CD14-positive monocyte (primary cell): ENCODE measurements at regions not wholly inside any gene's neighbourhood (a gene's known extent, or its start where the extent isn't known, plus 50 kb on each side); places are given as distances from the start of the nearest gene placed in this dataset.

ENCODE experiments used
- DNase-seq, 3 donors: peaks; one replicate each; pipeline ENCODE4 v3.0.0-alpha.2; 2011 to 2022
- H2AFZ ChIP-seq: 2 replicates; pipeline ENCODE4 v1.6.0; 2012; ENCODE audit warnings: mild to moderate bottlenecking, low read depth, low read length, inconsistent platforms; ENCODE audit not compliant: insufficient read depth, poor library complexity, severe bottlenecking
- H3K27ac ChIP-seq, 2 donors: 1 replicate in 1 of 2; 2 replicates in 1 of 2; pipeline ENCODE4 v1.5.1; 2012 to 2013; ENCODE audit warnings: low read length in 2 of 2, control low read depth in 1 of 2, inconsistent platforms in 1 of 2, low read depth in 1 of 2, mild to moderate bottlenecking in 1 of 2
- H3K27me3 ChIP-seq, 2 donors: one replicate each; pipeline versions ENCODE4 v1.6.0 to v1.6.1; 2011 to 2013; ENCODE audit warnings: low read length in 2 of 2; ENCODE audit not compliant: control insufficient read depth in 2 of 2, insufficient read depth in 2 of 2
- H3K36me3 ChIP-seq, 2 donors: replicated peaks in 1 of 2; 1 replicate in 1 of 2; 2 replicates in 1 of 2; pipeline versions ENCODE4 v1.5.1 to v1.6.1; 2012 to 2013; ENCODE audit warnings: low read length in 2 of 2, control low read depth in 1 of 2, inconsistent platforms in 1 of 2, mild to moderate bottlenecking in 1 of 2; ENCODE audit not compliant: insufficient read depth in 2 of 2, control insufficient read depth in 1 of 2
- H3K4me1 ChIP-seq, 2 donors: 1 replicate in 1 of 2; 2 replicates in 1 of 2; pipeline versions ENCODE4 v1.5.1 to v1.6.1; 2012 to 2013; ENCODE audit warnings: low read length in 2 of 2, control low read depth in 1 of 2, inconsistent platforms in 1 of 2, mild to moderate bottlenecking in 1 of 2, moderate library complexity in 1 of 2; ENCODE audit not compliant: insufficient read depth in 2 of 2, control insufficient read depth in 1 of 2
- H3K4me2 ChIP-seq: replicated peaks from 2 replicates; pipeline ENCODE3; 2012; ENCODE audit warnings: low read length, moderate library complexity, mild to moderate bottlenecking; ENCODE audit not compliant: poor library complexity, severe bottlenecking; ENCODE audit errors: extremely low read depth
- H3K4me3 ChIP-seq, 3 experiments: fragments of 200-600 bp in 1 of 3; sonication (generic) in 1 of 3; replicated peaks in 1 of 3; 1 replicate in 2 of 3; 2 replicates in 1 of 3; pipeline ENCODE4 v1.5.1; 2011 to 2013; ENCODE audit warnings: low read length in 3 of 3, mild to moderate bottlenecking in 3 of 3, control low read depth in 2 of 3, low read depth in 2 of 3, inconsistent platforms in 1 of 3, moderate library complexity in 1 of 3
- H3K79me2 ChIP-seq: 2 replicates; pipeline ENCODE4 v1.6.0; 2012; ENCODE audit warnings: mild to moderate bottlenecking, control low read depth, inconsistent platforms, low read length, moderate library complexity; ENCODE audit not compliant: insufficient read depth
- H3K9ac ChIP-seq: 2 replicates; pipeline ENCODE4 v1.6.0; 2017; ENCODE audit warnings: low read length, mild to moderate bottlenecking; ENCODE audit not compliant: insufficient read depth, poor library complexity, severe bottlenecking
- H3K9me3 ChIP-seq, 2 donors: replicated peaks in 1 of 2; 1 replicate in 1 of 2; 2 replicates in 1 of 2; pipeline versions ENCODE4 v1.5.1 to v1.6.1; 2012 to 2013; ENCODE audit warnings: low read length in 2 of 2, control low read depth in 1 of 2; ENCODE audit not compliant: control insufficient read depth in 1 of 2, insufficient read depth in 1 of 2
- H4K20me1 ChIP-seq: 2 replicates; pipeline ENCODE4 v1.6.0; 2012; ENCODE audit warnings: mild to moderate bottlenecking, low read length, control low read depth, moderate library complexity; ENCODE audit not compliant: insufficient read depth
- H3K27ac Mint-ChIP-seq, 7 donors: one replicate each; pipeline ENCODE4 v1.8.0; 2020; ENCODE audit warnings: mild to moderate bottlenecking in 7 of 7, mixed read lengths in 7 of 7, moderate library complexity in 6 of 7, inconsistent platforms in 2 of 7
- H3K27me3 Mint-ChIP-seq, 3 donors: one replicate each; pipeline ENCODE4 v1.8.0; 2021 to 2022; ENCODE audit warnings: low read depth in 3 of 3, mild to moderate bottlenecking in 3 of 3, mixed read lengths in 3 of 3, moderate library complexity in 3 of 3, inconsistent platforms in 1 of 3
- H3K36me3 Mint-ChIP-seq, 2 donors: one replicate each; pipeline ENCODE4 v1.8.0; 2020; ENCODE audit warnings: mixed read lengths in 2 of 2, inconsistent platforms in 1 of 2, mild to moderate bottlenecking in 1 of 2
- H3K4me1 Mint-ChIP-seq: one replicate; pipeline ENCODE4 v1.8.0; 2020; ENCODE audit warnings: mild to moderate bottlenecking, mixed read lengths
- H3K4me3 Mint-ChIP-seq, 2 donors: one replicate each; pipeline ENCODE4 v1.8.0; 2020; ENCODE audit warnings: mild to moderate bottlenecking in 2 of 2, mixed read lengths in 2 of 2, moderate library complexity in 1 of 2
- H3K9me3 Mint-ChIP-seq, 7 donors: one replicate each; pipeline ENCODE4 v1.8.0; 2020 to 2022; ENCODE audit warnings: mixed read lengths in 7 of 7, mild to moderate bottlenecking in 6 of 7, moderate library complexity in 6 of 7, inconsistent platforms in 2 of 7
- CTCF ChIP-seq: fragments of 200-600 bp; IDR thresholded peaks from one replicate; pipeline ENCODE4 v1.8.0; 2022; ENCODE audit warnings: antibody characterized with exemption, mild to moderate bottlenecking
- WGBS: methylation state at CpG from one replicate; pipeline ENCODE4 v1.1.5; 2013; ENCODE audit warnings: missing lambda C conversion rate; ENCODE audit not compliant: insufficient coverage; 5-methylcytosine and 5-hydroxymethylcytosine counted together
- intact Hi-C, 2 donors: fragments of 100-400 bp; cut with micrococcal nuclease; formaldehyde crosslinking; loops; one replicate each; pipeline versions ENCODE4 v1.15.0 to v1.15.1; 2023

GRCh38 chr10:23824822-23825221 is 384.1 kb upstream of the KIAA1217 start:
- no peaks in the 10 kb centered on the region for H3K36me3 Mint-ChIP-seq
- no peak for DNase-seq
- 100% methylated on average over 1 of the region's 4 CpGs for WGBS
- no peak overlapping the region for H3K27ac Mint-ChIP-seq
- H3K36me3 ChIP-seq = no peaks in the 10 kb centered on the region
- no peaks in the 10 kb centered on the region for H3K79me2 ChIP-seq
- no peak for TF ChIP-seq CTCF
- H3K27me3 ChIP-seq = no peaks in the 10 kb centered on the region
- intact Hi-C loops = no loop called here
- no peak overlapping the region for H3K9ac ChIP-seq
- H3K4me3 Mint-ChIP-seq = no peak overlapping the region
- no peak overlapping the region for H3K4me2 ChIP-seq
- H3K4me1 ChIP-seq = no peaks in the 10 kb centered on the region
- no peak overlapping the region for H3K4me3 ChIP-seq
- peaks cover 0 to 3% (median 3%) of the 10 kb centered on the region in 3 donors for H3K27me3 Mint-ChIP-seq
- H3K9me3 ChIP-seq = no peaks in the 10 kb centered on the region
- H3K27ac ChIP-seq = no peak overlapping the region
- H2AFZ ChIP-seq = no peak overlapping the region
- no peaks in the 10 kb centered on the region for H4K20me1 ChIP-seq
- H3K9me3 Mint-ChIP-seq = peaks cover 0 to 2% (median 0%) of the 10 kb centered on the region in 7 donors
- no peaks in the 10 kb centered on the region for H3K4me1 Mint-ChIP-seq

- Histone ChIP-seq H3K4me1 (no peaks in the 10 kb centered on the region), H3K79me2 (no peaks in the 10 kb centered on the region), H3K27ac (no peak overlapping the region), H3K27me3 (no peaks in the 10 kb centered on the region), H4K20me1 (no peaks in the 10 kb centered on the region), H3K4me3 (no peak overlapping the region), H3K4me2 (no peak overlapping the region), H3K36me3 (no peaks in the 10 kb centered on the region), H2AFZ (no peak overlapping the region), H3K9me3 (no peaks in the 10 kb centered on the region), H3K9ac (no peak overlapping the region)
- Mint-ChIP-seq H3K27me3 (peaks cover 0 to 3% (median 3%) of the 10 kb centered on the region in 3 donors), H3K36me3 (no peaks in the 10 kb centered on the region), H3K4me1 (no peaks in the 10 kb centered on the region), H3K27ac (no peak overlapping the region), H3K9me3 (peaks cover 0 to 2% (median 0%) of the 10 kb centered on the region in 7 donors), H3K4me3 (no peak overlapping the region)
- TF ChIP-seq CTCF = no peak
- intact Hi-C loops = no loop called here
- DNase-seq = no peak
- WGBS = 38% methylated on average over 6 of the region's 9 CpGs
Measured at GRCh38 chr10:23826421-23826820, 382.5 kb upstream of the KIAA1217 start.
